GM18505 (cell line): ENCODE measurements at regions not wholly inside any gene's neighbourhood (a gene's known extent, or its start where the extent isn't known, plus 50 kb on each side); places are given as distances from the start of the nearest gene placed in this dataset.

Experiments
- ATAC-seq: cut with Tn5 transposase; IDR thresholded peaks from one replicate; pipeline ENCODE4 v1.9.1; 2021; ENCODE audit not compliant: unreplicated experiment
- POLR2A ChIP-seq: IDR thresholded peaks from 4 replicates; pipeline ENCODE4 v1.6.1; 2011; ENCODE audit warnings: borderline replicate concordance; ENCODE audit not compliant: insufficient read depth, insufficient read length; ENCODE audit errors: extremely low read depth

GRCh38 chr2:146621656-146622055 lies 1223.2 kb upstream of the ACVR2A start:
- no peak for ATAC-seq
- no peak for TF ChIP-seq POLR2A

GRCh38 chr2:146615778-146616177 lies 1229.1 kb upstream of the ACVR2A start:
- ATAC-seq, result no peak
- no peak for TF ChIP-seq POLR2A

GRCh38 chr2:146608490-146608889 lies 1236.3 kb upstream of the ACVR2A start:
- no peak for ATAC-seq
- no peak for TF ChIP-seq POLR2A

GRCh38 chr2:146604521-146604920 lies 1240.3 kb upstream of the ACVR2A start:
- no peak for TF ChIP-seq POLR2A
- no peak for ATAC-seq

- TF ChIP-seq POLR2A, result no peak
- ATAC-seq, result no peak
Observed at GRCh38 chr2:146602856-146603255, 1242.0 kb upstream of the ACVR2A start.

GRCh38 chr2:146602383-146602782 lies 1242.4 kb upstream of the ACVR2A start:
- no peak for TF ChIP-seq POLR2A
- no peak for ATAC-seq

- no peak for TF ChIP-seq POLR2A
- ATAC-seq, result no peak
Observed at GRCh38 chr2:146598791-146599190, 1246.0 kb upstream of the ACVR2A start.

GRCh38 chr2:146597291-146597690 lies 1247.5 kb upstream of the ACVR2A start:
- TF ChIP-seq POLR2A, result no peak
- no peak for ATAC-seq

GRCh38 chr2:146591908-146592307 lies 1252.9 kb upstream of the ACVR2A start:
- no peak for TF ChIP-seq POLR2A
- no peak for ATAC-seq

GRCh38 chr2:146587291-146587713 lies 1257.5 kb upstream of the ACVR2A start:
- no peak for TF ChIP-seq POLR2A
- ATAC-seq, result no peak

GRCh38 chr2:146584316-146584715 lies 1260.5 kb upstream of the ACVR2A start:
- no peak for ATAC-seq
- TF ChIP-seq POLR2A, result no peak

GRCh38 chr2:146579147-146579930 lies 1265.5 kb upstream of the ACVR2A start:
- no peak for ATAC-seq
- TF ChIP-seq POLR2A, result no peak

- no peak for TF ChIP-seq POLR2A
- ATAC-seq, result no peak
Observed at GRCh38 chr2:146576339-146577111, 1268.3 kb upstream of the ACVR2A start.

- no peak for TF ChIP-seq POLR2A
- ATAC-seq, result no peak
Observed at GRCh38 chr2:146572598-146572997, 1272.2 kb upstream of the ACVR2A start.
